Gastroesophageal sphincter (tissue), 4 donors: ENCODE measurements at regions not wholly inside any gene's neighbourhood (a gene's known extent, or its start where the extent isn't known, plus 50 kb on each side); places are given as distances from the start of the nearest gene placed in this dataset.
"Not testable (repeated sequence)": the region's sequence is repeated elsewhere in the genome, so short reads cannot be mapped to it uniquely, and the experiment has no call there.

ENCODE experiments used
- ATAC-seq: fragments of 150-250 bp; one replicate; pipeline ENCODE4 v1.9.1; 2016; ENCODE audit warnings: mild to moderate bottlenecking, moderate library complexity
- H3K27ac ChIP-seq, 4 donors: fragments of 200-600 bp; sonication (generic) in 3 of 4; 1 replicate in 3 of 4; 2 replicates in 1 of 4; pipeline ENCODE4 v1.5.1; 2016 to 2019
- H3K27me3 ChIP-seq: fragments of 200-600 bp; sonication (generic); one replicate; pipeline ENCODE4 v1.5.1; 2019
- H3K36me3 ChIP-seq, 2 donors: fragments of 200-600 bp; sonication (generic); one replicate each; pipeline ENCODE4 v1.5.1; 2019; ENCODE audit warnings: control low read depth in 1 of 2
- H3K4me1 ChIP-seq, 3 donors: fragments of 200-600 bp; sonication (generic); 1 replicate in 2 of 3; 2 replicates in 1 of 3; pipeline ENCODE4 v1.5.1; 2016 to 2019; ENCODE audit warnings: control low read depth in 2 of 3
- H3K4me3 ChIP-seq, 2 donors: fragments of 200-600 bp; sonication (generic); one replicate each; pipeline ENCODE4 v1.5.1; 2019; ENCODE audit warnings: mild to moderate bottlenecking in 1 of 2, moderate library complexity in 1 of 2
- H3K9me3 ChIP-seq, 3 donors: fragments of 200-600 bp; sonication (generic); one replicate each; pipeline ENCODE4 v1.5.1; 2017 to 2019; ENCODE audit warnings: control low read depth in 2 of 3
- EP300 ChIP-seq: sonication (generic); formaldehyde crosslinking; IDR thresholded peaks from one replicate; pipeline ENCODE4 v1.6.1; 2017; ENCODE audit warnings: antibody characterized with exemption, mild to moderate bottlenecking
- POLR2A ChIP-seq, 2 donors: fragments of 450-650 bp; IDR thresholded peaks; one replicate each; pipeline ENCODE4 v1.6.1; 2017; ENCODE audit warnings: antibody characterized with exemption in 2 of 2, mild to moderate bottlenecking in 2 of 2, moderate library complexity in 1 of 2
- POLR2AphosphoS5 ChIP-seq: sonication (generic); formaldehyde crosslinking; IDR thresholded peaks from one replicate; pipeline ENCODE4 v1.6.1; 2017; ENCODE audit warnings: antibody characterized with exemption
- WGBS, 2 donors: methylation state at CpG; one replicate each; pipeline ENCODE4 v1.1.5; 2018; ENCODE audit warnings: low coverage in 1 of 2; 5-methylcytosine and 5-hydroxymethylcytosine counted together
- TF ChIP-seq, protein P1 (sequence below), 4 experiments: fragments of 200-600 bp in 2 of 4; fragments of 450-650 bp in 2 of 4; sonication (generic) in 1 of 4; IDR thresholded peaks; one replicate each; pipeline ENCODE4 v1.5.1; 2017 to 2019; ENCODE audit warnings: antibody characterized with exemption in 4 of 4, mild to moderate bottlenecking in 2 of 4, moderate library complexity in 2 of 4

DNA sequence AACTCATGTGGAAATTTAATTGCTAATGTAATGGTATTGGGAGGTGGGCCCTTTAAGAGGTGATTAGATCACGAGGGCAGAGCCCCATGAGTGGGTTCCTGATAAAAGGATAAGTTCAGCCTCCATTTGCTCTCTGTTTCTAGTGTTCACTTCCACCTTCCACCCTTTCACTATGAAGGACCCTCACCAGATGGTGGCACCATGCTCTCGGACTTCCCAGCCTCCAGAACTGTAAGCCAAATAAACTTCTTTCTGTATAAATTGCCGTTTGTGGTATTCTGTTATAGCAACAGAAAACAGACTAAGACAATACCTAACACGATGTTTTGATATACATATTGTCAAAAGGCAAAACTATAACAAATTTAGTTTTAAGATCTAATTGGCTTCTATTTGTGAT, 166.2 kb downstream of the DEPDC1B start:
- Histone ChIP-seq H3K27ac (no peak overlapping the region), H3K27me3 (no peaks in the 10 kb centered on the region), H3K4me1 (peaks cover 0 to 8% (median 0%) of the 10 kb centered on the region in 3 donors), H3K36me3 (no peaks in the 10 kb centered on the region), H3K9me3 (no peaks in the 10 kb centered on the region), H3K4me3 (no peak overlapping the region)
- ATAC-seq, result no peak
- 59 to 65% methylated on average over 4 of the region's 4 CpGs for WGBS, 2 donors
- TF ChIP-seq, protein P1, sequence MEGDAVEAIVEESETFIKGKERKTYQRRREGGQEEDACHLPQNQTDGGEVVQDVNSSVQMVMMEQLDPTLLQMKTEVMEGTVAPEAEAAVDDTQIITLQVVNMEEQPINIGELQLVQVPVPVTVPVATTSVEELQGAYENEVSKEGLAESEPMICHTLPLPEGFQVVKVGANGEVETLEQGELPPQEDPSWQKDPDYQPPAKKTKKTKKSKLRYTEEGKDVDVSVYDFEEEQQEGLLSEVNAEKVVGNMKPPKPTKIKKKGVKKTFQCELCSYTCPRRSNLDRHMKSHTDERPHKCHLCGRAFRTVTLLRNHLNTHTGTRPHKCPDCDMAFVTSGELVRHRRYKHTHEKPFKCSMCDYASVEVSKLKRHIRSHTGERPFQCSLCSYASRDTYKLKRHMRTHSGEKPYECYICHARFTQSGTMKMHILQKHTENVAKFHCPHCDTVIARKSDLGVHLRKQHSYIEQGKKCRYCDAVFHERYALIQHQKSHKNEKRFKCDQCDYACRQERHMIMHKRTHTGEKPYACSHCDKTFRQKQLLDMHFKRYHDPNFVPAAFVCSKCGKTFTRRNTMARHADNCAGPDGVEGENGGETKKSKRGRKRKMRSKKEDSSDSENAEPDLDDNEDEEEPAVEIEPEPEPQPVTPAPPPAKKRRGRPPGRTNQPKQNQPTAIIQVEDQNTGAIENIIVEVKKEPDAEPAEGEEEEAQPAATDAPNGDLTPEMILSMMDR (IDR thresholded peaks at IDR 0.05), result no peak
- TF ChIP-seq POLR2AphosphoS5 (no peak), EP300 (no peak)

DNA sequence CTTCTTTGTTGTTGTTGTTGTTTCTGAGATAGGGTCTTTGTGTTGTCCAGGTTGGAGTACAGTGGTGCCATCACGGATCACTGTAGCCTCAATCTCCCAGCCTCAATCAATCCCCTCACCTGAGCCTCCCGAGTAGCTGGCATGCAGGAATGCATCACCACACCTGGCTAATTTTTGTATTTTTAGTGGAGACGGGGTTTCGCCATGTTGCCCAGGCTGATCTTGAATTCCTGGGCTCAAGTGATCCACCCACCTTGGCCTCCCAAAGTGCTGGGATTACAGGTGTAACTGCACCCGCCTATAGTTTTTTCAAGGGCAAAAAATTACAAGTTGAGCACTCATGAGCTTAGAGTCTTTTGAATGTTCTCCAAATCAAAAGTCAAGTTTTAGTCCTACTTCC, 167.2 kb downstream of the DEPDC1B start:
- H3K36me3 ChIP-seq, H3K27me3 ChIP-seq, H3K9me3 ChIP-seq, H3K27ac ChIP-seq, H3K4me1 ChIP-seq, H3K4me3 ChIP-seq, ATAC-seq: not testable (repeated sequence)
- 90 to 100% methylated on average over 2 to 3 of the region's 5 CpGs for WGBS, 2 donors

DNA sequence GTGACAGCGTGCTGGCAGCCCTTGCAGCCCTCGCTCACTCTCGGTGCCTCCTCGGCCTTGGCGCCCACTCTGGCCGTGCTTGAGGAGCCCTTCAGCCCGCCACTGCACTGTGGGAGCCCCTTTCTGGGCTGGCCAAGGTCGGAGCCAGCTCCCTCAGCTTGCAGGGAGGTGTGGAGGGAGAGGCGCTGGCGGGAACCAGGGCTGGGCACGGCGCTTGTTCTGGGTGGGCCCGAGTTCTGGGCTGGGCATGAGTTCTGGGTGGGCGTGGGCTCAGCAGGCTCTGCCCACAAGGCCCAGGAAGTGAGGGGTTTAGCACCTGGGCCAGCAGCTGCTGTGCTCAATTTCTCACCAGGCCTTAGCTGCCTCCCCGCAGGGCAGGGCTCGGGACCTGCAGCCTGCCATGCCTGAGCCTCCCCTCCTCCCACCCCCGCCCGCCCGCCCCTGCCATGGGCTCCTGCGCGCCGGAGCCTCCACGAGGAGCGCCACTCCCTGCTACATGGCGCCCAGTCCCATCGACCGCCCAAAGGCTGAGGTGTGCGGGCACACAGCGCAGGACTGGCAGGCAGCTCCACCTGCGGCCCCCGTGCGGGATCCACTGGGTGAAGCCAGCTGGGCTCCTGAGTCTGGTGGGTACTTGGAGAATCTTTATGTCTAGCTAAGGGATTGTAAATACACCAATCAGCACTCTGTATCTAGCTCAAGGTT, 169.7 kb downstream of the DEPDC1B start:
- 95 to 100% methylated on average over 4 to 7 of the region's 32 CpGs for WGBS, 2 donors
- H3K9me3 ChIP-seq, H3K4me3 ChIP-seq, H3K27me3 ChIP-seq, ATAC-seq, H3K36me3 ChIP-seq: not testable (repeated sequence)
- Histone ChIP-seq H3K27ac (peak overlapping the region in 1 of 4 donors; percentile 48), H3K4me1 (peaks cover 0 to 16% (median 0%) of the 10 kb centered on the region in 3 donors)

DNA sequence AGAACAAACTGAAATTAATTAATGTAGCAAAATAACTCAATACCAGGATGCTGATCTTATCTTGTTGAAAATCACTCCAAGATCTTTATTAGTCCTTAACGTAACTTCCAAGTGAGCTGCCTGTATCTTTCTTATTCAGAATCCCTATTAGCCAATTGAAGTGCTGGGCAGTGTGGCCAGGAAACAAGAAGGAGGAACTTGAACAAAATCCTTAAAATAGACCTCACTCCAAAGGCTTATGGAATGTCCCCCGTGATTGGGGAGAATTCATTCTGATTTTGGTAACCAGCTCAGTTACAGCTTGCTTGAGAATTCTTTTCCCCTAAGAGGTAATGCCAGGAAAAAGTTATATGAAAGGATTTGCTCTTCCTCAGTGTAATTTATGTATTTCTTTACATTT, 171.0 kb downstream of the DEPDC1B start:
- Histone ChIP-seq H3K27ac (peak overlapping the region in 3 of 4 donors; percentile 16 to 48 (median 40)), H3K27me3 (no peaks in the 10 kb centered on the region), H3K9me3 (no peaks in the 10 kb centered on the region), H3K36me3 (no peaks in the 10 kb centered on the region), H3K4me1 (peaks cover 0 to 16% (median 0%) of the 10 kb centered on the region in 3 donors), H3K4me3 (no peak overlapping the region)
- peak; percentile 26 for TF ChIP-seq POLR2AphosphoS5
- TF ChIP-seq, protein P1 (IDR thresholded peaks at IDR 0.05), result no peak
- ATAC-seq, result peak; percentile 52
- WGBS, 2 donors, result 11 to 39% methylated on average over 1 to 2 of the region's 2 CpGs

DNA sequence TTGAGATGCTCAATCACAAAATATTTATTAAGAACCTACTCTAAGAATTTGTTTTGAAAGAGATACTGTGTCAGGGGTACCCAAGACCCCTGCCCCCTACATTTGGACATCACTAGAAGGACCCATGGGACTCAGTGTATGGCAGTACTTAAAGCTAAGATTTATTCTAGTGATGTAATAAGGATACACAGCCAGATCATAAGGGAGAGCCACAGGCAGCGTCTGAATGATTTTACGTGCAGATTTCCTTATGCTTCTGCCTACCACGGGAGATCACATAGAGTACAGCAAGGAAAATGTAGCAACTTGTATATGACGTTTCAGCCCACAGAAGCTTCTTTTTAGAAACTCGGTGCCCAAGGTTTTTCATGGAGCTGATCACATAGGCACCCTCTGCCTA, 172.9 kb downstream of the DEPDC1B start:
- no peak for ATAC-seq
- Histone ChIP-seq H3K4me3 (no peak overlapping the region), H3K27me3 (no peaks in the 10 kb centered on the region), H3K4me1 (peaks cover 0 to 31% (median 6%) of the 10 kb centered on the region in 3 donors), H3K36me3 (no peaks in the 10 kb centered on the region), H3K27ac (no peak overlapping the region), H3K9me3 (no peaks in the 10 kb centered on the region)
- WGBS, 2 donors, result 57 to 71% methylated on average over 5 of the region's 5 CpGs
- TF ChIP-seq EP300 (no peak), POLR2A (IDR thresholded peaks at IDR 0.05) (no peak), POLR2AphosphoS5 (no peak)
- TF ChIP-seq, protein P1 (IDR thresholded peaks at IDR 0.05), result no peak

DNA sequence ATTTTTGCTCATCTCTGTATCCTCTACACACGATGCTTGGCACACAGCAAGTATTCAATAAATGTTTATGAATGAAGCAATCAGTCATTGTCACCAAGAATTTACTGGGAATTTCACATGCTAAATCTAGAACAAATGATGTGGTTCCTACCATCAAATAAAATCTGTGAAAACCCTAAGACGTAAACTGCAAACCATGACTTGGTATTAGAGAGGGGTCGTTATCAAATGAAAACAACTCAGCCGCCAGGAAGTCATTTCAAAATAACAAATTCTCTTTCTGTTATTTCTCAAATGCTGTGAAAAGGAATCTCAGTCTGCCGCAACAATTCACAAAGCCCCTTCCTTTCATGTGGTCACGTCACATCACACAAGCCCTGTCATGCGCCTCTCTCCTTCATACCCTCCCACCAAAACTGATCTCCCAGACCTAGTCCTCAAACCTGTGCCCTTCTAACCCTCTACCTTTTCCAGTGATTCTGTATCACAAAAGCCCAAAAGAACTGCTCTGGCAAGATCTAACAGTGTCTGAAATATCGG, 173.6 kb downstream of the DEPDC1B start:
- ATAC-seq, result no peak
- no peak for TF ChIP-seq POLR2AphosphoS5
- TF ChIP-seq, protein P1 (IDR thresholded peaks at IDR 0.05), result no peak
- no peak for TF ChIP-seq EP300
- TF ChIP-seq POLR2A (IDR thresholded peaks at IDR 0.05), result no peak
- Histone ChIP-seq H3K27ac (no peak overlapping the region), H3K36me3 (no peaks in the 10 kb centered on the region), H3K4me3 (no peak overlapping the region), H3K4me1 (peaks cover 1 to 37% (median 6%) of the 10 kb centered on the region in 3 donors), H3K9me3 (no peaks in the 10 kb centered on the region), H3K27me3 (no peaks in the 10 kb centered on the region)
- 50 to 57% methylated on average over 7 to 8 of the region's 8 CpGs for WGBS, 2 donors
